K562 (cell line): ENCODE measurements at regions not wholly inside any gene's neighbourhood (a gene's known extent, or its start where the extent isn't known, plus 50 kb on each side); places are given as distances from the start of the nearest gene placed in this dataset.

Experiments
- ATAC-seq: fragments of 200-7000 bp; cut with Tn5 transposase; 3 replicates; pipeline ENCODE4 v1.9.1; 2020; ENCODE audit warnings: moderate library complexity
- BruUV-seq: library from RNA; stranded (reverse); fragments of 400-500 nt; replicated peaks from 2 replicates; lab custom pipeline; 2021; lab: Mats Ljungman, UMichigan
- CTCF ChIA-PET: fragments of 300-600 bp; formaldehyde crosslinking; extraction: SDS; loops from one replicate; lab custom pipeline; 2021; ENCODE audit warnings: low intra/inter-chr PET ratio; lab: Yijun Ruan, JAX
- POLR2A ChIA-PET: fragments of 300-600, 350-650 bp; sonication (Branson Sonifier 250); formaldehyde crosslinking; extraction: SDS; loops from one replicate; lab custom pipeline; 2021; ENCODE audit warnings: antibody characterized with exemption, inconsistent platforms; lab: Yijun Ruan, JAX
- DNase-seq, 4 experiments: peaks; one replicate each; pipeline versions ENCODE4 v3.0.0 to v3.0.0-alpha.2; 2011 to 2018; ENCODE audit warnings: low spot score in 3 of 4, mixed read lengths in 3 of 4; ENCODE audit errors: extremely low read depth in 1 of 4
- FAIRE-seq: peaks from 2 replicates; lab custom pipeline; 2011; peaks lifted over from hg19 to GRCh38; lab: Jason Lieb, UNC
- H2AFZ ChIP-seq: 2 replicates; pipeline ENCODE4 v1.6.0; 2011; ENCODE audit warnings: low read depth, low read length, control low read depth, inconsistent platforms
- H3K27ac ChIP-seq: fragments of 200-600 bp; 3 replicates; pipeline ENCODE4 v1.8.0; 2011; ENCODE audit warnings: low read depth, mild to moderate bottlenecking, control low read depth, inconsistent platforms, low read length, moderate library complexity, mixed read lengths; ENCODE audit errors: extremely low read depth
- H3K27me3 ChIP-seq, 2 experiments: fragments of 300-600 bp in 1 of 2; 2 replicates in 1 of 2; 3 replicates in 1 of 2; pipeline versions ENCODE4 v1.6.0 to v1.8.0; 2011; ENCODE audit warnings: inconsistent platforms in 2 of 2, low read length in 2 of 2, mild to moderate bottlenecking in 1 of 2, mixed read lengths in 1 of 2, moderate library complexity in 1 of 2; ENCODE audit not compliant: control insufficient read depth in 2 of 2, insufficient read depth in 2 of 2
- H3K36me3 ChIP-seq: fragments of 300-600 bp; 3 replicates; pipeline ENCODE4 v1.8.0; 2011; ENCODE audit warnings: mild to moderate bottlenecking, low read length, inconsistent platforms; ENCODE audit not compliant: control insufficient read depth, insufficient read depth
- H3K4me1 ChIP-seq, 2 experiments: fragments of 200-600 bp in 1 of 2; replicated peaks in 1 of 2; 2 replicates in 1 of 2; 3 replicates in 1 of 2; pipeline versions ENCODE4 v1.5.1 to v1.8.0; 2011; ENCODE audit warnings: inconsistent platforms in 2 of 2, low read length in 2 of 2, mild to moderate bottlenecking in 1 of 2, mixed read lengths in 1 of 2, moderate library complexity in 1 of 2; ENCODE audit not compliant: control insufficient read depth in 2 of 2, insufficient read depth in 2 of 2
- H3K4me2 ChIP-seq: 2 replicates; pipeline ENCODE4 v1.6.1; 2011; ENCODE audit warnings: low read length, control low read depth, inconsistent platforms, mixed read lengths; ENCODE audit not compliant: insufficient read depth
- H3K4me3 ChIP-seq: fragments of 200-600 bp; sonication (generic), shearing (Covaris generic); 2 replicates; pipeline ENCODE4 v1.5.1; 2016; ENCODE audit warnings: control low read depth, inconsistent platforms
- H3K79me2 ChIP-seq: fragments of 200-600 bp; 3 replicates; pipeline ENCODE4 v1.8.0; 2011; ENCODE audit warnings: low read length, inconsistent platforms; ENCODE audit not compliant: control insufficient read depth, insufficient read depth
- H3K9ac ChIP-seq, 2 experiments: 2 replicates each; pipeline versions ENCODE4 v1.6.0 to v1.6.1; 2011; ENCODE audit warnings: low read depth in 2 of 2, low read length in 2 of 2, control low read depth in 1 of 2, inconsistent platforms in 1 of 2, mild to moderate bottlenecking in 1 of 2, mixed read lengths in 1 of 2; ENCODE audit not compliant: insufficient read depth in 1 of 2
- H3K9me1 ChIP-seq: one replicate; pipeline ENCODE4 v1.6.0; 2011; ENCODE audit warnings: inconsistent platforms, mild to moderate bottlenecking, low read length, moderate library complexity; ENCODE audit not compliant: control insufficient read depth, insufficient read depth
- H3K9me3 ChIP-seq: replicated peaks from 2 replicates; pipeline ENCODE4 v1.5.1; 2011; ENCODE audit warnings: low read depth, low read length, inconsistent platforms; ENCODE audit not compliant: control insufficient read depth, insufficient read depth
- H4K20me1 ChIP-seq: replicated peaks from 2 replicates; pipeline ENCODE4 v1.6.1; 2011; ENCODE audit warnings: low read length, inconsistent platforms, mixed read lengths; ENCODE audit not compliant: control insufficient read depth, insufficient read depth
- ATF6 ChIP-seq: sonication (generic); formaldehyde crosslinking; IDR thresholded peaks from 2 replicates; pipeline ENCODE4 v1.4.0; 2020; ENCODE audit warnings: mild to moderate bottlenecking, missing genetic modification reagents
- CCAR2 ChIP-seq: fragments of 200-400 bp; formaldehyde crosslinking; IDR thresholded peaks from 2 replicates; pipeline ENCODE4 v1.6.1; 2017; ENCODE audit warnings: mild to moderate bottlenecking, low read depth, low read length
- HOMEZ ChIP-seq: fragments of 250-450 bp; sonication (Bioruptor Pico); IDR thresholded peaks from 2 replicates; pipeline ENCODE4 v1.4.0; 2020; ENCODE audit warnings: mild to moderate bottlenecking, moderate library complexity
- SLC30A9 ChIP-seq: fragments of 250-450 bp; sonication (Bioruptor Pico); IDR thresholded peaks from 2 replicates; pipeline ENCODE4 v1.8.0; 2022; ENCODE audit warnings: mild to moderate bottlenecking, moderate library complexity
- XRCC5 ChIP-seq: fragments of 200-400 bp; formaldehyde crosslinking; IDR thresholded peaks from 2 replicates; pipeline ENCODE4 v1.6.1; 2017; ENCODE audit warnings: low read depth, mild to moderate bottlenecking, low read length
- ZBED1 ChIP-seq: IDR thresholded peaks from 2 replicates; pipeline ENCODE4 v1.6.1; 2014
- ZNF609 ChIP-seq: sonication (generic); formaldehyde crosslinking; IDR thresholded peaks from 2 replicates; pipeline ENCODE4 v1.8.1; 2023; ENCODE audit warnings: missing genetic modification reagents, mild to moderate bottlenecking, borderline replicate concordance
- WGBS: fragments of 100-300 bp; shearing (Covaris generic); methylation state at CpG from one replicate; pipeline ENCODE4 v1.1.6; 2016; ENCODE audit warnings: low coverage, mixed read lengths; ENCODE audit not compliant: insufficient coverage; ENCODE audit errors: missing lambda C conversion rate; 5-methylcytosine and 5-hydroxymethylcytosine counted together
- in situ Hi-C: fragments of 300-500 bp; cut with MboI; formaldehyde crosslinking; loops from 4 replicates; pipeline ENCODE4 v1.15.0; 2018; ENCODE audit warnings: inconsistent platforms, mixed read lengths
- intact Hi-C: fragments of 100-400 bp; cut with micrococcal nuclease; formaldehyde crosslinking; loops from 2 replicates; pipeline ENCODE4 v1.14.2; 2022

GRCh38 chr6:97775012-97775411 lies 492.0 kb upstream of the MMS22L start:
- no TSS peak for BruUV-seq
- Histone ChIP-seq H3K9ac (no peak overlapping the region), H3K36me3 (no peaks in the 10 kb centered on the region), H3K27me3 (no peaks in the 10 kb centered on the region), H3K27ac (no peak overlapping the region), H3K79me2 (no peaks in the 10 kb centered on the region), H3K4me2 (no peak overlapping the region)
- in situ Hi-C loops: no loop called here
- ATAC-seq: no peak
- ChIA-PET POLR2A (no interaction called here), CTCF (no interaction called here)
- WGBS: 0% methylated on average over 5 of the region's 5 CpGs
- no peak for TF ChIP-seq CCAR2
- TF ChIP-seq ZBED1: no peak
- TF ChIP-seq SLC30A9 (CRISPR knock-in tag): no peak
- TF ChIP-seq, all 486 proteins: peak for 0
- no peak for FAIRE-seq
- Histone ChIP-seq H3K9me1 (no peaks in the 10 kb centered on the region), H4K20me1 (no peaks in the 10 kb centered on the region), H3K9me3 (no peaks in the 10 kb centered on the region), H2AFZ (no peak overlapping the region), H3K4me1 (no peaks in the 10 kb centered on the region), H3K4me3 (no peak overlapping the region)
- DNase-seq: no peak
- intact Hi-C loops: no loop called here

- intact Hi-C loops: no loop called here
- Histone ChIP-seq H3K4me1 (no peaks in the 10 kb centered on the region), H3K9me1 (no peaks in the 10 kb centered on the region), H2AFZ (no peak overlapping the region), H4K20me1 (no peaks in the 10 kb centered on the region), H3K27me3 (no peaks in the 10 kb centered on the region), H3K4me2 (no peak overlapping the region), H3K27ac (no peak overlapping the region), H3K4me3 (no peak overlapping the region), H3K36me3 (no peaks in the 10 kb centered on the region), H3K9me3 (no peaks in the 10 kb centered on the region), H3K9ac (no peak overlapping the region), H3K79me2 (no peaks in the 10 kb centered on the region)
- FAIRE-seq: no peak
- DNase-seq: no peak
- POLR2A ChIA-PET: no interaction called here
- 0% methylated on average over 5 of the region's 5 CpGs for WGBS
- BruUV-seq: no TSS peak
- ATAC-seq: no peak
- in situ Hi-C loops: no loop called here
- CTCF ChIA-PET: no interaction called here
- TF ChIP-seq HOMEZ (no peak), ATF6 (no peak), XRCC5 (no peak), ZNF609 (CRISPR knock-in tag) (no peak)
These were observed 495.4 kb upstream of the MMS22L start for GRCh38 chr6:97778290-97779038.
